ENCODE measurements at regions not wholly inside any gene's neighbourhood (a gene's known extent, or its start where the extent isn't known, plus 50 kb on each side); places are given as distances from the start of the nearest gene placed in this dataset.

DNA sequence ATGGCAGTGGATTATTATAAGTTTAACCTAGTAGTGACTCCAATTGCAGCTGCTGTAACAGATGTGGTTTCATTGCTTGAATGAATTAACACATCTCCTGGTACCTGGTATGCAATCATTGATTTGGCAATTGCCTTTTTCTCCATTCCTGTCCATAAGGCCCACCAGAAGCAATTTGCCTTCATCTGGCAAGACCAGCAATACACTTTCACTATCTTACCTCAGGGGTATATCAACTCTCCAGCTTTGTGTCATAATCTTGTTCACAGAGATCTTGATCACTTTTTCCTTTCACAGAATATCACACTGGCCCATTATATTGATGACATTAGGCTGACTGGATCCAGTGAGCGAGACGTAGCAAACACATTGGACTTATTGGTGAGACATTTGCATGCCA is 128.7 kb upstream of the ZC3H12C start:
- TF ChIP-seq, protein P1, sequence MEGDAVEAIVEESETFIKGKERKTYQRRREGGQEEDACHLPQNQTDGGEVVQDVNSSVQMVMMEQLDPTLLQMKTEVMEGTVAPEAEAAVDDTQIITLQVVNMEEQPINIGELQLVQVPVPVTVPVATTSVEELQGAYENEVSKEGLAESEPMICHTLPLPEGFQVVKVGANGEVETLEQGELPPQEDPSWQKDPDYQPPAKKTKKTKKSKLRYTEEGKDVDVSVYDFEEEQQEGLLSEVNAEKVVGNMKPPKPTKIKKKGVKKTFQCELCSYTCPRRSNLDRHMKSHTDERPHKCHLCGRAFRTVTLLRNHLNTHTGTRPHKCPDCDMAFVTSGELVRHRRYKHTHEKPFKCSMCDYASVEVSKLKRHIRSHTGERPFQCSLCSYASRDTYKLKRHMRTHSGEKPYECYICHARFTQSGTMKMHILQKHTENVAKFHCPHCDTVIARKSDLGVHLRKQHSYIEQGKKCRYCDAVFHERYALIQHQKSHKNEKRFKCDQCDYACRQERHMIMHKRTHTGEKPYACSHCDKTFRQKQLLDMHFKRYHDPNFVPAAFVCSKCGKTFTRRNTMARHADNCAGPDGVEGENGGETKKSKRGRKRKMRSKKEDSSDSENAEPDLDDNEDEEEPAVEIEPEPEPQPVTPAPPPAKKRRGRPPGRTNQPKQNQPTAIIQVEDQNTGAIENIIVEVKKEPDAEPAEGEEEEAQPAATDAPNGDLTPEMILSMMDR (IDR thresholded peaks at IDR 0.05), result no peak
- TF ChIP-seq EP300 (IDR thresholded peaks at IDR 0.05) (no peak), POLR2A (IDR thresholded peaks at IDR 0.05) (no peak), POLR2AphosphoS5 (IDR thresholded peaks at IDR 0.05) (no peak)
